GM12865 (cell line): ENCODE measurements at regions not wholly inside any gene's neighbourhood (a gene's known extent, or its start where the extent isn't known, plus 50 kb on each side); places are given as distances from the start of the nearest gene placed in this dataset.

Experiments
- DNase-seq: peaks from one replicate; pipeline ENCODE4 v3.0.0; 2010; ENCODE audit warnings: low read depth
- H3K4me3 ChIP-seq: 2 replicates; pipeline ENCODE4 v1.5.1; 2011; ENCODE audit warnings: mild to moderate bottlenecking, low read depth, low read length, control low read depth
- CTCF ChIP-seq: IDR thresholded peaks from 2 replicates; pipeline ENCODE4 v1.5.1; 2011; ENCODE audit warnings: low read length, control low read depth, low read depth, inconsistent platforms; ENCODE audit not compliant: insufficient read depth; ENCODE audit errors: missing control alignments

- TF ChIP-seq CTCF = no peak
- H3K4me3 ChIP-seq = no peak overlapping the region
- DNase-seq = no peak
Observed at GRCh38 chr9:107397076-107398044, 92.2 kb downstream of the KLF4 start.

- TF ChIP-seq CTCF = no peak
- DNase-seq = no peak
- no peak overlapping the region for H3K4me3 ChIP-seq
Observed at GRCh38 chr9:107394264-107394663, 95.3 kb downstream of the KLF4 start.

GRCh38 chr9:107390778-107391177 lies 98.8 kb downstream of the KLF4 start:
- H3K4me3 ChIP-seq = no peak overlapping the region
- TF ChIP-seq CTCF = no peak
- no peak for DNase-seq

GRCh38 chr9:107390279-107390678 lies 99.3 kb downstream of the KLF4 start:
- no peak overlapping the region for H3K4me3 ChIP-seq
- no peak for DNase-seq
- TF ChIP-seq CTCF = no peak

- no peak for TF ChIP-seq CTCF
- no peak for DNase-seq
Observed at GRCh38 chr9:107389617-107390071, 99.9 kb downstream of the KLF4 start.

GRCh38 chr9:107388890-107389289 lies 100.7 kb downstream of the KLF4 start:
- TF ChIP-seq CTCF = no peak
- no peak overlapping the region for H3K4me3 ChIP-seq
- no peak for DNase-seq

More at GRCh38 chr9:107389617-107390071, 99.9 kb downstream of the KLF4 start:
- no peak overlapping the region for H3K4me3 ChIP-seq

- no peak for DNase-seq
- no peak for TF ChIP-seq CTCF
- H3K4me3 ChIP-seq = no peak overlapping the region
Observed at GRCh38 chr9:107387409-107387808, 102.2 kb downstream of the KLF4 start.
